ENCODE measurements at regions not wholly inside any gene's neighbourhood (a gene's known extent, or its start where the extent isn't known, plus 50 kb on each side); places are given as distances from the start of the nearest gene placed in this dataset.

DNA sequence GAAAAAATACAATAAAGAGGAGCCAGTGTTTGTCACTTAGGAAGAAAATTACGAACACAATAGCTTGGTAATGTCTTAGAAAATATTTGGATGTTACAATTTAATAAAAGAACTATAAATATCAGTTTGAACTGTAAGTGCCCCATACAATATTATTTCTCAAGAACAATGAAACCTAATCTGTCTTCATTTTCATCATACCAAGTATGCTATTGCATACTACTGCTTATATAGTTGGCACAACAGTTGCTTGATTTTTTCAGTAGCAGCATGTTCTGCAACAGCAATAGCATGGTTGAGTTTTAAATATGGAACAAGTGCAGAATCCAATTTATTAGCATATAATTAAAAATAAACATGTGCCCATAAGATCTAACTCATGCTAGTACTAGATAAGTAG is 564.6 kb downstream of the C12orf50 start:
- no peak overlapping the region for H3K27ac Mint-ChIP-seq
- Histone ChIP-seq H3F3A (ENCODE audit: low read depth) (no peaks in the 10 kb centered on the region), H3K4me3 (no peak overlapping the region), H3K27me3 (no peaks in the 10 kb centered on the region), H3K27ac (no peak overlapping the region), H3K36me3 (no peaks in the 10 kb centered on the region), H4K20me1 (ENCODE audit: low read depth) (no peaks in the 10 kb centered on the region), H3K9ac (no peak overlapping the region), H3K4me1 (peaks cover 3% of the 10 kb centered on the region), H3K79me2 (ENCODE audit: low read depth) (no peaks in the 10 kb centered on the region), H3K4me2 (no peak overlapping the region), H2AFZ (replicated peaks) (no peak overlapping the region), H3K9me3 (ENCODE audit: low read depth) (peaks cover 3% of the 10 kb centered on the region)
- no peaks in the 10 kb centered on the region for H3K9me3 Mint-ChIP-seq
- H3K4me1 Mint-ChIP-seq, result peaks cover 25% of the 10 kb centered on the region
- DNase-seq (ENCODE audit: low spot score), result no peak
- H3K36me3 Mint-ChIP-seq, result no peaks in the 10 kb centered on the region
- H3K4me3 Mint-ChIP-seq, result no peak overlapping the region
- TF ChIP-seq EZH2phosphoT487 (IDR thresholded peaks at IDR 0.05) (no peak), CTCF (IDR thresholded peaks at IDR 0.05) (no peak), EZH2 (IDR thresholded peaks at IDR 0.05) (no peak)
- peaks cover 2% of the 10 kb centered on the region for H3K27me3 Mint-ChIP-seq (ENCODE audit: insufficient read depth, low read depth)

DNA sequence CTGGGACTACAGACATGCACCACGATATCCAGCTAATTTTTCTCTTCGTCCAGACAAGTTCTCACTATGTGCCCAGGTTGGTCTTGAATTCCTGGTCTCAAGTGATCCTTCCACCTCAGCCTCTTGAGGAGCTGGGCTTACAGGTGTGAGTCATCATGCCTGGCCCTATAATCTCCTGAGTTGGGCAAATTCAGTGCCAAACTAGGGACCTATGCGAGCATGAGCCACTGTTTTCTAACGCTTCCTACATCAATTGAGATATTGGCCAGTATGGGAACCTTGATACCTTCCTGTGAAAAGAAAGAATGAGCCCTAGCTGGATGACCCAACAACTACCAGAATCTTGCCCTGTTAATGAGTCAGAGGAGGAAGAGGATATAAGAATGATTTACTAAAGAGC is 585.2 kb downstream of the C12orf50 start:
- H3K27me3 ChIP-seq, result no peaks in the 10 kb centered on the region
- H3K4me3 Mint-ChIP-seq, result no peak overlapping the region
- no peak overlapping the region for H3K4me2 ChIP-seq
- TF ChIP-seq CTCF (IDR thresholded peaks at IDR 0.05) (no peak), EZH2 (IDR thresholded peaks at IDR 0.05) (no peak), EZH2phosphoT487 (IDR thresholded peaks at IDR 0.05) (no peak)
- H3K4me1 ChIP-seq, result no peaks in the 10 kb centered on the region
- no peaks in the 10 kb centered on the region for H3K4me1 Mint-ChIP-seq
- no peaks in the 10 kb centered on the region for H3K9me3 ChIP-seq (ENCODE audit: low read depth)
- no peak overlapping the region for H3K27ac ChIP-seq
- no peak overlapping the region for H3K4me3 ChIP-seq
- H2AFZ ChIP-seq (replicated peaks), result no peak overlapping the region
- H3K36me3 Mint-ChIP-seq, result no peaks in the 10 kb centered on the region
- no peaks in the 10 kb centered on the region for H3K36me3 ChIP-seq
- H3K27ac Mint-ChIP-seq, result no peak overlapping the region
- H3F3A ChIP-seq (ENCODE audit: low read depth), result no peaks in the 10 kb centered on the region
- no peaks in the 10 kb centered on the region for H3K9me3 Mint-ChIP-seq
- no peaks in the 10 kb centered on the region for H3K79me2 ChIP-seq (ENCODE audit: low read depth)
- no peak overlapping the region for H3K9ac ChIP-seq
- no peaks in the 10 kb centered on the region for H3K27me3 Mint-ChIP-seq (ENCODE audit: insufficient read depth, low read depth)
- H4K20me1 ChIP-seq (ENCODE audit: low read depth), result no peaks in the 10 kb centered on the region
- DNase-seq (ENCODE audit: low spot score), result no peak

- DNase-seq (ENCODE audit: low spot score), result no peak
- H3K79me2 ChIP-seq (ENCODE audit: low read depth), result no peaks in the 10 kb centered on the region
- Mint-ChIP-seq H3K4me3 (no peak overlapping the region), H3K36me3 (no peaks in the 10 kb centered on the region), H3K27me3 (ENCODE audit: insufficient read depth, low read depth) (no peaks in the 10 kb centered on the region), H3K9me3 (no peaks in the 10 kb centered on the region), H3K27ac (no peak overlapping the region), H3K4me1 (no peaks in the 10 kb centered on the region)
- H3K4me1 ChIP-seq, result no peaks in the 10 kb centered on the region
- no peaks in the 10 kb centered on the region for H4K20me1 ChIP-seq (ENCODE audit: low read depth)
- no peak overlapping the region for H3K4me2 ChIP-seq
- H3K9ac ChIP-seq, result no peak overlapping the region
- H3K4me3 ChIP-seq, result no peak overlapping the region
- no peak overlapping the region for H3K27ac ChIP-seq
- TF ChIP-seq EZH2 (IDR thresholded peaks at IDR 0.05) (no peak), CTCF (IDR thresholded peaks at IDR 0.05) (no peak), EZH2phosphoT487 (IDR thresholded peaks at IDR 0.05) (no peak)
- H3F3A ChIP-seq (ENCODE audit: low read depth), result no peaks in the 10 kb centered on the region
- no peaks in the 10 kb centered on the region for H3K36me3 ChIP-seq
- H2AFZ ChIP-seq (replicated peaks), result no peak overlapping the region
- H3K9me3 ChIP-seq (ENCODE audit: low read depth), result no peaks in the 10 kb centered on the region
- H3K27me3 ChIP-seq, result no peaks in the 10 kb centered on the region
Measured at GRCh38 chr12:87441511-87441910, 587.7 kb downstream of the C12orf50 start.
